Tibial nerve (tissue), 3 donors: ENCODE measurements at regions not wholly inside any gene's neighbourhood (a gene's known extent, or its start where the extent isn't known, plus 50 kb on each side); places are given as distances from the start of the nearest gene placed in this dataset.

Experiments
- POLR2A ChIP-seq, 2 donors: fragments of 450-650 bp; IDR thresholded peaks; one replicate each; pipeline ENCODE4 v1.6.1; 2017; ENCODE audit warnings: antibody characterized with exemption in 2 of 2, mild to moderate bottlenecking in 2 of 2, moderate library complexity in 2 of 2
- TF ChIP-seq, protein P1 (sequence below), 5 experiments: fragments of 200-600 bp in 3 of 5; fragments of 450-650 bp in 2 of 5; sonication (generic) in 3 of 5; IDR thresholded peaks; one replicate each; pipeline ENCODE4 v1.5.1; 2016 to 2019; ENCODE audit warnings: antibody characterized with exemption in 5 of 5, mild to moderate bottlenecking in 3 of 5, moderate library complexity in 2 of 5

DNA sequence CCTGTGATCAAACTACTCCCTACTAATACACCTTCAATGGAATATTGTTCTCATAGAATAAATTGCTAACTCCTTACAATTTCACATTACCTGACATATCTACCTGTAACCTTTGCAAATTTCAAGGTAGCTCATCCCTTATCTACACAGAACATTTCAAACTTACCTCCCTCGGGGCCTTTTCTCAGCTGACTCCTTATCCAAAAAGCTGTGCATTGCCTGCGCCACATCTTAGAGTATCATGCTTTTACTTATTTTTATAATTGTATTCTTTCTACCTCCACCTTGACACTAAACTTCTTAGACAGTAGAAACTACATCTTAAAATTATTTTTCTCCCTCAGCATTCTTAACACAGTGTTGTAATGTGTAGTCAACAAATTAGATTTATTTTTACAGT lies 198.5 kb downstream of the FBXO8 start:
- TF ChIP-seq, protein P1, sequence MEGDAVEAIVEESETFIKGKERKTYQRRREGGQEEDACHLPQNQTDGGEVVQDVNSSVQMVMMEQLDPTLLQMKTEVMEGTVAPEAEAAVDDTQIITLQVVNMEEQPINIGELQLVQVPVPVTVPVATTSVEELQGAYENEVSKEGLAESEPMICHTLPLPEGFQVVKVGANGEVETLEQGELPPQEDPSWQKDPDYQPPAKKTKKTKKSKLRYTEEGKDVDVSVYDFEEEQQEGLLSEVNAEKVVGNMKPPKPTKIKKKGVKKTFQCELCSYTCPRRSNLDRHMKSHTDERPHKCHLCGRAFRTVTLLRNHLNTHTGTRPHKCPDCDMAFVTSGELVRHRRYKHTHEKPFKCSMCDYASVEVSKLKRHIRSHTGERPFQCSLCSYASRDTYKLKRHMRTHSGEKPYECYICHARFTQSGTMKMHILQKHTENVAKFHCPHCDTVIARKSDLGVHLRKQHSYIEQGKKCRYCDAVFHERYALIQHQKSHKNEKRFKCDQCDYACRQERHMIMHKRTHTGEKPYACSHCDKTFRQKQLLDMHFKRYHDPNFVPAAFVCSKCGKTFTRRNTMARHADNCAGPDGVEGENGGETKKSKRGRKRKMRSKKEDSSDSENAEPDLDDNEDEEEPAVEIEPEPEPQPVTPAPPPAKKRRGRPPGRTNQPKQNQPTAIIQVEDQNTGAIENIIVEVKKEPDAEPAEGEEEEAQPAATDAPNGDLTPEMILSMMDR (IDR thresholded peaks at IDR 0.05): no peak
- no peak for TF ChIP-seq POLR2A (IDR thresholded peaks at IDR 0.05)
